T1000 (cell line): ENCODE measurements at regions not wholly inside any gene's neighbourhood (a gene's known extent, or its start where the extent isn't known, plus 50 kb on each side); places are given as distances from the start of the nearest gene placed in this dataset.
"Not testable (repeated sequence)": the region's sequence is repeated elsewhere in the genome, so short reads cannot be mapped to it uniquely, and the experiment has no call there.

Experiments
- DNase-seq: peaks from one replicate; lab custom pipeline; 2025; ENCODE audit warnings: mixed read lengths; lab: John Stamatoyannopoulos, UW

DNA sequence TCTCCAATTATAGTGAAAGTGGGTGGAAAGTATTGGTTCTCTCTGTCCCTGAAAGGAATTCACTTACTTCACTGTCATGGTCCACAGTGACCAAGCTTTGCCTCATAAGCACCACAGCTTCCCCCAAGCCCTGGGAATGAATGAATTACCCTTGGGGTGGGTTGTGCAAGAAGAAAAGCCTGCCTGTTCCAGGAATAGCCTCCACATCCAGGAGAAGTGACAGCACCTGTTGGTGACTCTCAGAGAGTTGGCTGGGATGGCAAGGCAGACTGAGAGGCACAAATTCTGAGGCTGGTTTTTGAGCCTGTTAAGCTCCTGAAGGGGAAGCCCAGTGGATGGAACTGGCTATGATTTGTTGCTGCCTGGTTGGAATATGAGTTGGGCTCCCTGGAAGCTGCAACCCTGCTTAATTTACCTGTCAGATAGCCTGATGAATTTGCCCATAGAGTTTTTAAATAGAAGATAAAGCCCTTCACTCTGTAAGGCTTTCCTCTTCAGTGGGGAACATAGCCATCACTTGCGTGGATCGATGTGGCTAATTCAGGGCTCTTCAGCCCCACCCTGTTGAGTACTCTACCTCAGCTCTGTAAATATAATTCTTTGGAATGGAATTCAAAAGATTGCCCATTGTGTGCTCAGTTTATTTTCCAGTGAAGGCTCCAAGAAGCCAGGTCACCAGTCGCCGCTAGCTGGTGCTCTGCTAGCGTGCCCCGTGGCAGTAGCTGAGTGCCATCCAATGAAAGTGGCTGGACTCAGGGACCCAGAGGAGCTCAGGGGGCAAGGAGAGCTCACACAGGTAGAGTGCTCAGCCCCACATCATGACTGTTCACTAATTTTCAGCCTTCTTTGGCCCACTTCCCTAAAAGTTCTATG, 479.3 kb downstream of the IRS1 start:
- DNase-seq = no peak

DNA sequence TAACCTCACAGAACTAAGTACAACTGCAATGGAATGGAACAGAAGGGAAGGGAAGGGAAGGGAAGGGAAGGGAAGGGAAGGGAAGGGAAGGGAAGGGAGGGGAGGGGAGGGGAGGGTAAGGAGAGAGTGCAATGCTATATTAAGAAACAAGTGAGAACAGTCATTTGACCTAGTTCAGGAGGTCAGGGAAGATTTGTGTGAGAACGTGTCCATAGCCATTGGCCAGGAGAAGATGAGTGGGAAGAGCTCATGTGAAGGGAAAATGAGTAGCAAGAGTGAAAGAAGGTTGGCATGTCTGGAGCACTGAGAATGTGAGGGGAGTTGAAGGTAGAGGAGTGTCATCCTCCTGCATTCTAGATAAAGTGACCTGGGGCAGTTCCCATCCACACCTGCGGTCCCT, 481.6 kb downstream of the IRS1 start:
- DNase-seq = no peak

DNA sequence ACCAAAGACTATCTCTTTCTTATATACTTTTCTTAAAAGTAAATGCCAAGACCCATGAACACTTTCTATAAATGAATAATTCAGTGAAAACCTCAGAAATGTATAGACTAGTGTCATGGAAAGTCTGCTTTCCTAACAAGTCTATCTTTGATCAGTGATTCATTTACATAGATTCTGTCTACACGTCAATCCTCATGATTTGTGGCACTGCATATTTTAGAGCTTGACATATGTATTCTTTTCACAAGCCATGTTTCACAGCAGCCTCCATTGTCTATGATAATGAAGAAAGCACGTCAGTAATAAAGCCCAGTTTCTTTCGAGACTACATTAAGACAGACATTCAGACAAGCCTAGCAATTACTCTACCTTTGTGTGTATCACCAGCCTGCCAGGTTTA, 486.6 kb downstream of the IRS1 start:
- DNase-seq = no peak

DNA sequence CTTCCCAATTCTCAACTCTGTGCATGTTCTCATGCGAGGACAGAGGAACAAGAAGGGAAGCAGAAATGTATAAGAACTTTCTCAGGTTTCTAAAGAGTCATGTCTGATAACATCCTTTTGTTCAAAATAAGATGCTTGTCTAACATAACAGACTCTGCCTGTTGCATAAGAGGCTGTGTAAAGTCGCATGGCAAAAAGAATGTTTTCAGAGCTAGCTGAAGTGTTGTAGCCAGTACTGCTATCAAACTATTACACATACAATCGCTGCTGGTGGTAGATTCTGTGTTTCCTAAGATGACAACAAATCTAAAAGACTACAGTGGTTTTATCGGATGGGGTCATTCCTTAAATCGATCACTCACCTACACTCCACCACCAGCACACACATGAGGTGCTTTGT, 487.5 kb downstream of the IRS1 start:
- no peak for DNase-seq

DNA sequence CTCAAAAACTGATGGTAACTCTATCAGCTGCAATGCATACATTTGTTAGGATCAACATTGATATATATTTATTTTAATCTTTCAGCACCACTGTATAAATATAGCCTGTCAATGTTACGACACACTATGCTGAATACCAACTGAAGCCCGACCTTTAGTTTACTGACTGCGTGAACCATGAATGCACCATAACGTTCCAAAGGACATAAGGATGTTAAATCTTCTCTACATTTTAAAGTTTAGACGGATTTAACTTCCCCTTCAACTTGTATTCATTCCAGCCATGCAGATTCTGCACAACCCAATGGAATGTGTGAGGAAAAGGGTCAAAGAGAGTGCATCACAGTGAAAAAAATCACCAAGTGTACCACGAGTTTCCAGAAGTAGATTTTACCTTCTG, 489.5 kb downstream of the IRS1 start:
- no peak for DNase-seq

DNA sequence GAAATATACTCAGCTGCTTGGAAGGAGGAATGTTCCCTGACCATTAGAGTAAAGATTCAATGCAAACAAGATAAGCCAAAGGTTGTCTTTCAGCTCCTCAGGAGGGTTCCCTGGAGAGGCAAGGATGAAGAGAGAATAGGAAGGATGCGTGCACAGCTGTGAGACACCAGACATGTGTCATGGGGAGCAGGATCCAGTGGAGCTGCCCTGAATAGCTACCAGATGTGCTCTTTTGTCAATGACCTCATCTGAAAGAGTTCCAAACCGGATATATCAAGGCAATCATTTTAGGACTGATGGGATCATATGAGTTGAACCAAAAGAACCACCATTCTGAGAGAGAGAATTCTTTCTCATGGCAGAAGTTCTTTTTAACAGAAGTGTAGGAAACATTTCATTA, 490.6 kb downstream of the IRS1 start:
- no peak for DNase-seq

DNA sequence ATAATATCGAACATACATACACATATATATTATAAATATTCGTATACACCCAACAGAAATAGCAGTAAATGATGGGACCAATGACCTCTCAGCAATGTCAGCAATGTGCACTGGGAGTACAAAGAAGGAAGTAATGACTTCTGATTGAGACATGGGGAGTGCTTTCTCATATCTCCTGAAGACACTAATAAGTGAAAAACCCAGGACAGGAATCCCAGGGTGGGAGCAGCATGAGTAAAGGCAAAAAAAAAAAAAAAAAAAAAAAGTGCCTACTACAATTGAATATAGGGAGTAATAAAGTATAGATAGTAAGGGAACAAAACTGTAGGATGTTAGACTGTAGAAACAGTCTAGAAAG, 491.3 kb downstream of the IRS1 start:
- no peak for DNase-seq

DNA sequence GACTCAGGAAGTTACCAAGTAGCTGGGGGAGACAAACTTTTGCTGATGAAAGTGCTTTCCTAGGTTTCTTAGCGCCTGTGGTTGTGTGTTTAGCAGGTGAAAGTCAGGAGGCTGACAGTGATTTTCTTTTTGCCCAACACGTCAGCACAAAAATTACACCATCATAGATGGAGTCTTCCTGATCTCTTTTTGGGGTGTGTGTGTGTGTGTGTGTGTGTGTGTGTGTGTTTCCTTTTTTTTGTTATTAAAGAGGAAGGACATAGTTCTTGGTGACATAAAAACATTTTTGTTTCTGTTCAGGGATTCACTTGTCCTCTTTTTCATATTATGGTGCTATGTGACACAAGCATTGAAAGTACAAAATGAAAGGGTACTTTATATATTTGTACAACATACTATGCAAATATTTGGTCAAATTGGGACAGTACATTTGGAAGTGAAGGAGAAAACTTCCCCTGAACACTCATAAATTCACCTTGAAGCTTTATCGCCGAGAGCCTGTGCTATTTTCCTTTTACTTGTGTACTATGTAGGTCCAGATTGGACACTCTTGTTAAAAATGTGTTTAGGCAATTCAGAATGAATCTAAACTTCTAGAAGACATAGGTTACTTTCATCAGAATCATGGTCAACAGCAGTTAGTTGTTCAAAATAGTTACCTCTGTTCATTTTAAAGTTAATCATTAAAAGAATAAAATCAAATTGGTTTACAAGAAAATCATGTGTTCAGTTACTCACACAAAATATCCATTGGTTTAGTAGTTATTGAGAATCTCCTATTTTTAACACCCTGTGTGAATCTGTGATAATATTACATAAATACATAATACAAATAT, 491.9 kb downstream of the IRS1 start:
- no peak for DNase-seq

DNA sequence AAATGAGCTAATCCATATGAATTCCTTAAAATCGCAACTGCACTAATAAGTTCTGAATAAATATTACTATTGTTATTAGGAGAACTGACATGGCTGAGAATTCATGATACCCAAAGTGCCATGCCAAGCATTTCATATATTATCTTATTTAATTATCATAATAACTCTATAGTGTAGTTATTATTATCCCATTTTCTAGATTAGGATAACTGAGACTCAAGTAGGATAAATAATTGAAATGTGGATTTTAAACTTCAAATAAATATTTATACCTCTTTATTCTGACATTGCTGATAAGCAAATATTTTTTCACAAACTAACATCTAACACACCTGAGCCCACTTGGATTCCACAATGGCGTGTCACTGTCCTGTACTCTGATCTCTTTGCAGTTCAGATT, 492.7 kb downstream of the IRS1 start:
- DNase-seq = no peak

DNA sequence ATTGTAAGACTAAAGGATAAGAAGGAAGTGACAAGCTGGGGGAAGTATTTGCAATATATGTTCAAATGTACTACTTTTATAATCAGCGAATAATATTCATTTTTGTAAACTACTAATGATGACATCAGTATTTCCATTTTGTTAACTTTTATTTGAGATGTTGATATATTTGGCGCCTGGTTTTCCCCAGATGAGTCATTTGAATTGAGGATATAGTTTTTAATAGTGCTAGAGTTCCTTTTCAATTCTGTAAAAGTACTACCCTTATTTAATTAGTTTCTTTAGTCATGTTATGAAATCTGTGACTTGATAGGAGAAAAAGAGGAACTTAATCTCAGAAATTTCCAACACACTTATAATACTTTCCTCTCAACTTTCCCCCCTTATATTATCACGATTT, 495.3 kb downstream of the IRS1 start:
- DNase-seq = no peak

DNA sequence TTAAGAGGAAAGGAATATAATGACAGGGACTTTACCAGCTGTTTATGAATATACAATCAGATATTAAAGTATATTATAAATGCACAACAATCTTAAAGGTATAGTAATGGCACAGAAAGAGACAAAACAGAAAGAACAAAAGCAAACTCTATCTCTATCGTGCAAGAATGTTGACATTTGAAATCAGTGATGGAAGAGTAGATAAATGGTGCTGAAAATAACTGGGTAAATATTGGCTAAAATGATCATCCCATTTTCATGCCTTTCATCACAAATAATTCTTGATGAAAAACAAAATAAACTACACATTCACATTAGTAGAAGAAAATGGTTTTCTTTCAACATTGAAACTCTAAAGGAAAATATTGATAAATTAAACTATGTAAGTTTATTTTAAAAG, 495.9 kb downstream of the IRS1 start:
- no peak for DNase-seq

DNA sequence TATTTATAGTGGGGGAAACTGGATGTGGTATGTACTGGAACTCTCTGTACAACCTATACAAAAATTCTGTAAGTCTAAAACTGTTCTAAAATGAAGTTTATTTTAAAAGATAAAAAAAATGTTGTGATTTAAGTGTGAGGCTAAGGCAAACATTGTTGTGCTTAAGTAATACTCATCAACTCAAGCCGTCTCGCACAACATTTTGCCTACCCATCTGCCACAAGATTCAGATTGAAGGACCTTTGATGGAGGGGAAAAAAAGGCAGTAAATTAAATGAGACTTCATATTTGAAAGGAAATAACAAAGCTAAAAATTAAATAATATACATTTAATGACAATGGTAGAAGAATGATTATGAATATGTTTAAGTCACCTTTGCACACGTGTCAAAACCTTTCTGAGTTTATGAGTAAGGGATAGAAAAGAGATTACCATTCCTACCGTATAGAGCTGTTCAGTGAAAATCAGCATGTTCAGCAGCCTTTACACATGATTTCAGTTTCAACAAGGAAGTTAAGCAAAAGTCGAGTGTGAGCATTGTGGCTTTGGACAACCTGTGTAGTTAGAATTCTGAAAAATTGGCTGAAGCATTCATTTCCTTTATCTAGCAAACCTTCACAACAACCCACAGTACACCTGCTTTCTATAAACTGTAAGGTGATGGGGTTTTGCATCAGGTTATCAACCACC, 499.3 kb downstream of the IRS1 start:
- DNase-seq = no peak

DNA sequence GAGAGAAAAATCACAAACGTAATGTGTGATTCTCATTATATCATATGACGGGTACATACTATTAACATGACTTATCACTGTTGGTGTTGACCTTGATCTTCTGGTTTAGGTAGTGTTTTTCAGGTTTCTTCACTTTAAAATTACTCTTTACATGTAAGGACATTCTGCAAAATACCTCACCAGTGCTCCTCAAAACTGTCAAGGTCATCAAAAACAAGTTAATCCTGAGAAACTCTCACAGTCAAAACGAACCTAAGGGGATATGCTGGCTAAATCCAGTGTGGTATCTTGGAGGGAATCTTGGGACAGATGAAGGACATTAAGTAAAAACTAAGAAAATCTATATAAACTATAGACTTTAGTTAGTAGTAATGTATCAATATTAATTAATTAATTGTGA, 499.8 kb downstream of the IRS1 start:
- DNase-seq = no peak

DNA sequence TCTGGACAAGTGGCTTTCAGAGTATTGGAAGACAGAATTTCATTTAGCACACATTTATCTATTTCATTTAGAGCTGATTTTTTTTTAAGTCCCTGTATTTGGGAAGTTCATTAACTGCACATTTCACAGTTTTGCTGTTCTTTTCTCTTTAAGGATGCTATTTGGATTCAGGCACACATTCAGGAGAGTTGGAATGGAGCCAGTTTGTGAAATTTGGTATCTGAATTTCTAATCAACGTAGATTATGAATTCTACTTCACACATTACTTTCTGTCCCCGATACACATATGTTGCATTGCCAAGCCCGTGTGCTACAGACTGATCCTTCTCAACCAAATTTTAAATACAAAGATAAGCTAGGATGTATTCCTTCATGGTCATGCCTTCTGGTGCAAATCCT, 503.9 kb downstream of the IRS1 start:
- DNase-seq = no peak

DNA sequence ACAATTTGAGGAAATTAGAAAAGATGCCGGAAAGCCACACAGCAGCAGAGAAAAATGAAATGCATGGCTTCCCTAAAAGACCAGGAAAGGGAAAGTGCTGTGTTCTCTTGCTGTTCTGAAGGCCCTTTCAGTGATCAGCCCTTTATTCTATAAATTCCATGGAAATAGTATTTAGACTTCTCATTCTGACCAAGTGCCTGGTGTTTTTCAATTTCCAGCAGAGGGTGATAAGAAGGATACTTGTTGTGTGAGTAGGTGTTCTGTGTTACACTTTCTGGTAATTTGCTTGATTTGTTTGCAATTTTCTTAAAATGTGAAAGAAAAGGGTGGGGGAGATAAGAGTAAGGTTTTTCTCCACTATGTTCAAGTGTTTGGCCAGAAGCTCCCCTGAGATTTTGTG, 504.5 kb downstream of the IRS1 start:
- DNase-seq = no peak

DNA sequence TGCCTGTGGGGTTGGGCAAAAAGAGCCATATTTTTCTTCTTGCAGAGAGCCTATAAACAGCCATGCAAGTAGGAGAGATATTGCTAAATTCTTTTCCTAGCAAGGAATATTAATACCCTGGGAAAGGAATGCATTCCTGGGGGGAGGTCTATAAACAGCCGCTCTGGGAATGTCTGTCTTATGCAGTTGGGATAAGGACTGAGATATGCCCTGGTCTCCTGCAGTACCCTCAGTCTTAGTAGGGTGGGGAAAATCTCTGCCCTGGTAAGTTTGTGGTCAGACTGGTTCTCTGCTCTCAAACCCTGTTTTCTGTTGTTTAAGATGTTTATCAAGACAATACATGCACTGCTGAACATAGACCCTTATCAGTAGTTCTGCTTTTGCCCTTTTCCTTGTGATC, 508.3 kb downstream of the IRS1 start:
- DNase-seq = not testable (repeated sequence)

DNA sequence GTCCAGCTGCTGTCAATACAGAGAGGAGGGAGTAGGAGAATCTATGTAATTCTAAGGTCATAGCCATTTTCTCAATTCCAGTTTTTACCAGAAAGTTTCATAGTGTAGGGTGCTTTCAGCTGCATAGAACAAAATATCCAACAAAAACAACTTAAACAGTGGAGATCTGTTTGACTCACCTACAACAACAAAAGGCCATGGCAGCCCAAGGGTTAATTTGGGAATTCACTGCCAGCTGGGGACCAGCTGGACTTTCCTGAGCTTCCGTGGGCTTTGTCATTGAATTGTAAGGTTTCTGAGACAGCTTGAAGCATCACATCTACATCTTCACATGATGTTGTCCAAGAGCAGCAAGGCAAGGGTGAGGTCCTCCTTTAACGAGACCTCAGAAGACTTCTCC, 512.7 kb downstream of the IRS1 start:
- no peak for DNase-seq

DNA sequence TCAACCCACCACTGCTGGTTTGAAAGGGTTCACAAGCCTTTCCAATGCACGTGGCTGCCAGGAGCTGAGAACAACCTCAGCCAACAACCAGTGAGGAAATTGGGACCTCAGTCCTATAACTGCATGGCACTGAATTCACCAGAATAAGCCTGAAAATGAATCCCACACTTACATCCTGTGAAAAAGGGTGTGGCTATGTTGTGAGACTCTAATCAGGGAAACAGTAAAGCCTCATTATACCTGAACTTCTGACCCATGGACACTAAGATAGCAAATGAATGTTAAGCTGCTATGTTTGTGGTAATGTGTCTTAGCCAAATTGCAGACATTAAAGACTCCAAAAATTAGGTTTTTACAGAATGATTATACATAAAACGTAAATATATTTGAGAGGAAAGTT, 515.8 kb downstream of the IRS1 start:
- DNase-seq = no peak

DNA sequence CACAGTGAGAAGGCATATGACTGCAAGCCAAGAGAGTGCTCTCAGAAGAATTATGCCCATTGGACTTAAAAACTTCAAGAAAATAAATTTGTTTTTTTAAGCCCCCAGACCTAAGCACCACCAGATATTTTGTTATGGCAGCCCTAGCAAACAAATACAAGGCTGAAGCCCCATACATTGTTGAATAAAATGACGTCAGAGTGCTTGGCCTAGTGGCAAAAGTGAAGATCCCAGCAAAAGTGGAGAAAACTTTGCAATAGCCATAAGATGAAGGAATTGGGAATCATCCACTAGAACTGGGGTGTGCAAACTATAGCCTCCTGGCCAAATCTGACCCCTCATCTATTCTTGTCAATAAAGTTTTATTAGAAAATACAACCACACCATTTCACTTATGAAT, 517.5 kb downstream of the IRS1 start:
- no peak for DNase-seq

DNA sequence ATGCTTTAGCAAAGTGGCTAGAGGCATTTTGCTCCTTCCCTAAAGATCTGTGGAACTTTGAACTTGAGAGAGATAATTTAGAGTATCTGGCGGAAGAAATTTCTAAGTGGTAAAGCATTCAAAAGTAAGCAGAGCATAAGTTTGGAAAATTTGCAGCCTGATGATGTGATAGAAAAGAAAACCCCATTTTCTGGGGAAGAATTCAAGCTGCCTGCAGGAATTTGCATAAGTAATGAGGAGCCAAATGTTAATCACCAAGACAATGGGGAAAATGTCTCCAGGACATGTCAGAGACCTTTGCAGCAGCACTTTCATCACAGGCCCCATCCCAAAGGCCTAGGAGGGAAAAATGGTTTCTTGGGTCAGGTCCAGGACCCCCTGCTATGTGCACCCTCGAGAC, 519.5 kb downstream of the IRS1 start:
- DNase-seq = not testable (repeated sequence)

DNA sequence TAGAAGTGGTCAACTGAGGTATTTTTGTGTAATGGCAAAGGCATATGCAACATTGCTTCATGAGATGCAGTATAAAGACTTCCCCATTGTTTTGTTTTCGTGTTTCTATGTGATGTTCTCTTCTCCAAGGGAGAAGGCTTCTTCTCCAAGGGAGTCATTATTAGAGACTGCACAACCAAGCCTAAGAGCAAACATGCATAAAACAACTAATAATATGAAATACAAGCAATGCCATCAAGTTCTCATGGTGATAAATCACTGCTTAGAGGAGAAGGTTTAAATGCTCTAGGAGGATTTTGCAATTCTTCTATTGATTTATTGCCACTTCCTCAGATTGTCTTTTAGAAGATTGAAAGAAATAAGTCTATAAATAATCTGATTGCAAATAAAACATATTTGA, 524.4 kb downstream of the IRS1 start:
- DNase-seq = no peak

DNA sequence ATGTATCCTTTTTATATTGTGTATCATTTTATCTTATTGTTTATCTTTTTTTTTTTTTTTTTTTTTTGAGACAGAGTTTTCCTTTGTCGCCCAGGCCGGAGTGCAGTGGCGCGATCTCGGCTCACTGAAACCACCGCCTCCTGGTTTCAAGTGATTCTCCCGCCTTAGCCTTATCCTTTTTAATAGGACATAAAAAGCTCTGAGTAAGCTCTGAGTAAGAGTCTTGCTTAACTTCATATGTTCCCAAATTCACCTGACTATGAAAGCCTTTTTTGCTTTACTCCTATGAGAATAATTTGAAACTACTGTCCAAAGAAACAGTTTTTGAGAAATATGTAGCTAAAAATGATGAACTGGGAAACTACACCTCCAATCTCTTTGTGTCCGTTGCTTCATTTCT, 525.5 kb downstream of the IRS1 start:
- DNase-seq = no peak

DNA sequence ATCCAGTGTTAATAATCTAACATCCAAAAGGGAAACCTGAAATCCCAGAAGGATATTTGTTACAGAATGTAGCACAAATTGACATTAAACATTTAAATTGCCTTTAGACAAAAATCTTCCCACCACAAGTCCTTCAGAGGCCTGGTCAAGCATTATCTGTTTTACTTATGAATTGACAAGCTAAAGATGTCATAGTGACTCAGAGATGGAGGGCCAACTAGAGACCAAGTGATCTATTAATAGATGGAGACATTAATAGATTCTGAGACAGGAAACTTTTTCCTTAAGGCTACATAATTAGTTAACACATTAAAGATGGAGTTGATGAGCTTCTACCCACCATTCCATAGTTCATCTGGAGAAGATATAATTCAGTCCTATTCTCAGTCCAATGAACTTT, 526.2 kb downstream of the IRS1 start:
- no peak for DNase-seq
